Esophagus mucosa (tissue), 1 donor: ENCODE measurements at regions not wholly inside any gene's neighbourhood (a gene's known extent, or its start where the extent isn't known, plus 50 kb on each side); places are given as distances from the start of the nearest gene placed in this dataset.

Source experiments
- ATAC-seq: fragments of 200-7000 bp; cut with Tn5 transposase; one replicate; pipeline ENCODE4 v1.9.1; 2020
- donor health status: DM: yes; HTN: yes; CAD: no.

GRCh38 chr3:74346896-74347295, 267.6 kb downstream of the CNTN3 start:
- no peak for ATAC-seq

GRCh38 chr3:74345701-74346100, 268.8 kb downstream of the CNTN3 start:
- no peak for ATAC-seq

- no peak for ATAC-seq
These were observed 269.5 kb downstream of the CNTN3 start for GRCh38 chr3:74344865-74345440.

- no peak for ATAC-seq
These were observed 271.1 kb downstream of the CNTN3 start for GRCh38 chr3:74343391-74343790.

GRCh38 chr3:74338998-74339397, 275.5 kb downstream of the CNTN3 start:
- no peak for ATAC-seq

- no peak for ATAC-seq
These were observed 282.3 kb downstream of the CNTN3 start for GRCh38 chr3:74332165-74332564.

- no peak for ATAC-seq
These were observed 282.7 kb downstream of the CNTN3 start for GRCh38 chr3:74331711-74332110.

GRCh38 chr3:74329096-74329495, 285.4 kb downstream of the CNTN3 start:
- no peak for ATAC-seq

- no peak for ATAC-seq
These were observed 286.0 kb downstream of the CNTN3 start for GRCh38 chr3:74328435-74328834.

- ATAC-seq = no peak
These were observed 299.2 kb downstream of the CNTN3 start for GRCh38 chr3:74315291-74315690.

- no peak for ATAC-seq
These were observed 299.8 kb downstream of the CNTN3 start for GRCh38 chr3:74314696-74315095.

GRCh38 chr3:74309716-74310115, 304.7 kb downstream of the CNTN3 start:
- ATAC-seq = no peak

- no peak for ATAC-seq
These were observed 310.0 kb downstream of the CNTN3 start for GRCh38 chr3:74304424-74304823.

GRCh38 chr3:74303711-74304110, 310.7 kb downstream of the CNTN3 start:
- no peak for ATAC-seq

GRCh38 chr3:74302969-74303368, 311.5 kb downstream of the CNTN3 start:
- ATAC-seq = no peak

GRCh38 chr3:74302281-74302680, 312.2 kb downstream of the CNTN3 start:
- ATAC-seq = no peak

- ATAC-seq = no peak
These were observed 313.4 kb downstream of the CNTN3 start for GRCh38 chr3:74301056-74301455.

- no peak for ATAC-seq
These were observed 319.0 kb downstream of the CNTN3 start for GRCh38 chr3:74295479-74295878.

- ATAC-seq = no peak
These were observed 325.7 kb downstream of the CNTN3 start for GRCh38 chr3:74288761-74289160.

- no peak for ATAC-seq
These were observed 326.9 kb downstream of the CNTN3 start for GRCh38 chr3:74287557-74287956.

GRCh38 chr3:74282202-74282601, 332.3 kb downstream of the CNTN3 start:
- ATAC-seq = no peak

- ATAC-seq = no peak
These were observed 332.8 kb downstream of the CNTN3 start for GRCh38 chr3:74281705-74282104.

- no peak for ATAC-seq
These were observed 340.7 kb downstream of the CNTN3 start for GRCh38 chr3:74273555-74274402.

GRCh38 chr3:74273091-74273490, 341.4 kb downstream of the CNTN3 start:
- no peak for ATAC-seq
